Mucosa of gallbladder (tissue), 1 donor: ENCODE measurements at regions not wholly inside any gene's neighbourhood (a gene's known extent, or its start where the extent isn't known, plus 50 kb on each side); places are given as distances from the start of the nearest gene placed in this dataset.

ENCODE experiments used
- DNase-seq: peaks from one replicate; pipeline ENCODE4 v3.0.0-alpha.2; 2020; ENCODE audit warnings: low spot score
- donor health status: DM: no; HTN: no; CAD: no.

- no peak for DNase-seq
Observed at GRCh38 chr6:169969372-169970099, 218.1 kb downstream of the ERMARD start.

GRCh38 chr6:169968541-169969270, 217.3 kb downstream of the ERMARD start:
- DNase-seq = no peak

GRCh38 chr6:169967687-169968086, 216.3 kb downstream of the ERMARD start:
- no peak for DNase-seq

- peak; percentile 6 for DNase-seq
Observed at GRCh38 chr6:169966312-169967181, 215.1 kb downstream of the ERMARD start.

GRCh38 chr6:169965657-169966311, 214.4 kb downstream of the ERMARD start:
- peak; percentile 7 for DNase-seq

DNA sequence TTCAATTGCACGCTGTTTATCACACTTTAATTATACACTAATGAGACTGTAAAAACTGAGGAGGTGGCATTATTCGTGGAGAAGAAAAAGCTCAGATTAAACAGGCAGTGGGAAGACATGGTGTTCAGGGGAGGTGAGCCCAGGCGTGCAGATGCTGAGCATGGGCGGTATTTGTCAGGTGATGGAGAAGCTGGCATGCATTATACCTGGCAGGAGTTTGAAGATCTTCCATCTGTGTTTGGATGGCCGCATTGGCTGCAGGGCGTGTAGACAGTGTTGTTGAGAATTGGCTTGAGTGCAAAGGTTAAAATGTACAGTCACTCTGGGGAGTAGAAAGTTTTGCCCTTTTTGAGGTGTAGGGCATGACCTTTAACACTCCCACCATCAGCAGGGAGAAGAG, 213.8 kb downstream of the ERMARD start:
- DNase-seq = no peak

GRCh38 chr6:169964486-169965180, 213.2 kb downstream of the ERMARD start:
- no peak for DNase-seq

DNA sequence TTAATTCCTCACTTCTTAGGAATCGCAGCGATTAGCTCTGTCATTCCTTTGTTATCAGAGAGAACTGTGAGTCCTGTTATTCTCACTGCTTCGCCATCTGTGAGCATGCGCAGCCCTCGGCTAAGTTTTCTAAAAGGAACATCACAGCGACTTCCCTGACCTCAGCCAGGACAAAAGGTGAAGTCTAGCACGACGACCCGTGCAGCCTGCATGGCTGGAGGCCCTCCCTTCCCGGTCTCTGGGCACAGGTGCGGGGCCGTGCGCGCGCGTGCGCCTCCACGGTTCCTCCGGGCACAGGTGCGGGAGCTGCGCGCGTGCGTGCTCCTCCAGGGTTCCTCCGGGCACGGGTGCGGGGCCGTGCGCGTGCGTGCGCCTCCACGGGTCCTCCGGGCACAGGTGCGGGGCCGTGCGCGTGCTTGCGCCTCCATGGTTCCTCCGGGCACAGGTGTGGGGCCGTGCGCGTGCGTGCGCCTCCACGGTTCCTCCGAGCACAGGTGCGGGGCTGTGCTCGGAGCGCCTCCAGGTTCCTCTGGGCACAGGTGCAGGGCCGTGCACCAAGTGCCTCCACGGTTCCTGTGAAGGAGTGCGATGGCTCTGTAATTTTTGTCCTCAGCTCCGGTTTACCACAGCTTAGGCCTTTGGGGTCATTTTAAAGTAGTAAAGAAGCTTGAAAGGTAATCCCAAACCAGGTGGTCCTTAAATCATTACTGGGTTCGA, 212.3 kb downstream of the ERMARD start:
- no peak for DNase-seq

GRCh38 chr6:169962604-169963469, 211.4 kb downstream of the ERMARD start:
- DNase-seq = no peak

- no peak for DNase-seq
Observed at GRCh38 chr6:169961772-169962561, 210.5 kb downstream of the ERMARD start.

GRCh38 chr6:169960886-169961611, 209.6 kb downstream of the ERMARD start:
- DNase-seq = no peak

- DNase-seq = no peak
Observed at GRCh38 chr6:169960521-169960885, 209.1 kb downstream of the ERMARD start.

GRCh38 chr6:169960003-169960344, 208.6 kb downstream of the ERMARD start:
- no peak for DNase-seq

- no peak for DNase-seq
Observed at GRCh38 chr6:169959136-169960002, 207.9 kb downstream of the ERMARD start.

- DNase-seq = no peak
Observed at GRCh38 chr6:169958510-169958909, 207.1 kb downstream of the ERMARD start.

DNA sequence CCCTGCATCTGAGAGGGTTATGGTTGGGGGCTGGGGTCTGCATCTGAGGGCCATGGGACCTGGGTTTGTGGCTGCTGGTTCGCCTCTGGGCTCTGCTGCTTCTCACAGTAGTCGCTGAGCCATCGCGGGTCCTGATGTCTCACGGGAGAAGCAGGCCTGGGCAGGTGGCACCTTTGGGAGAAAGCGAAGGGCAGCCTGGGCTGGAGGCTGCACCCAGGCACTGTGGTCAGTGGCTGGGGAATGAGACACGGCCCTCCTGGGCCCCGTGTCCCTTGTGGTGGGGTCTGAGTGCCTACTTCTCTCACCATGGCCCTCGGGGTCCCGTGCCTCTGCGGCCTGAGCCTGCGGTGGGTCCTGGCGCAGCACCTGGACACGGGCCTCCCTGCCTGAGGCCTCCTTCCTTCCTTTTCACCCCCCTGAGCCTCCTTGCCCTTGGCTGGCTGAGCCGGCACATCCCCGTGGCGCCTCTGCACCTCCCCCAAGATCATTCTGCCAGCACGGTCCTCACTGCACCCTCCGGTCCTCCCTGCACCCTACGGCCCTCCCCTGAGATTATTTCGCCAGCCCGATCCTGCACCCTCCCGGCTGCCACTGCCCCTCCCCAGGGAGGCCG, 206.0 kb downstream of the ERMARD start:
- no peak for DNase-seq

DNA sequence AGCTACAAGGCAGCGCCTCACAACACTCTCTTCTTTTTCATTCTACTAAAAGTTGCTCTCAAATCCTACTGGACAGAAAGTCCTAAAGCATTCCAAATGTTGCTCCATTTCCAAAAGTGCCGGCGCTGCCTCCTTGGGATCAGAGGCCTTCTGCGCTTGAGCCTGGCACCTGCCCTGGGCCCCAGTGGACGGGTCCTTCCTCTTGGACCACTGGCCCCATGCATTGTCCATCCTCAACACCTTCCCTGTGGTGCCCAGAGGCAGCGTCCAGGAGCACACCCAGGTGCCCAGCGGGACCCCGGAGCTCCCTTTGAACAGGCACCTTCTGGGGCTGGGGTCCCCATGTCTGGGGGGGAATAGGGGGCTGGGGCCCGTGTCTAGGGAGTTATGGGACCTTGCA, 205.2 kb downstream of the ERMARD start:
- no peak for DNase-seq
